HG02840 (cell line): ENCODE measurements at regions not wholly inside any gene's neighbourhood (a gene's known extent, or its start where the extent isn't known, plus 50 kb on each side); places are given as distances from the start of the nearest gene placed in this dataset.
"Not testable (repeated sequence)": the region's sequence is repeated elsewhere in the genome, so short reads cannot be mapped to it uniquely, and the experiment has no call there.

Source experiments
- ATAC-seq: cut with Tn5 transposase; IDR thresholded peaks from one replicate; pipeline ENCODE4 v1.9.1; 2021; ENCODE audit warnings: mild to moderate bottlenecking, moderate library complexity, moderate number of reproducible peaks; ENCODE audit not compliant: unreplicated experiment, low FRiP score

DNA sequence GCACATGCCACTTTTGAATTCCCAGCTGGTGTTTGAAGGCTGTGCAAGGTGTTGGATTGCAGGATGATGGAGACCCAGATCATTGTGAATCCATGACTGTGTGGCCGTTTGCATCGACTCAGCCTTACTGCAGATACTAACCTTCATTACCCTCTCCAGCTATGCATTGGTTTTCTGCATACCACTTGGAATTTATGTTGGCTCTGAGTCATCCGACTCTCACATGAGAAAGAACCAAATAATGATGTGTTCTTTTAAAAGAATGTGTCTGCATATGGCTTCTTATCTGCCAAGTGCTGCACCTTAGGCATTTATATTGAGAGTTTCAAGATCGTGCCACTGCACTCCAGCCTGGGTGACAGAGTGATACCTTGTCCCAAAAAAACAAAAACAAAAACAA lies 106.7 kb upstream of the PRKX start:
- no peak for ATAC-seq

DNA sequence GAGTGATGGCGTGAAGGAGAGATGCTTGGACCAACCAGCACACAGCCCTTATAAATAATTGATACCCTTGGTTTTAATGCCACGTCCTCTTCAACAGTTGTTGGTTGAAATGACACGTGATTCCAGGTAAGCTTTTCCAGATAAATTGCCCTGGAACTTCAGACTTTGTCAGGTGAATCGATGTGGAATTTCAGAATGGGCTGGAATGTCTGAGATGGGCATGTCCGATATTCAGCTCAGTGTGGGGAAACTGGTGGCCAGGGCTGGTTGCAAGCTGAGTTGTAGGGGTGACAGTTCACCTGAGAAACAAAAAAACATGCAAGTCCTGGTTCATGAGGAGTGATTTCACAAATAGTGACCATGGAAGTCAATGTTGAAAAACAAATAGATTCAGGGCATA lies 104.0 kb upstream of the PRKX start:
- not testable (repeated sequence) for ATAC-seq

DNA sequence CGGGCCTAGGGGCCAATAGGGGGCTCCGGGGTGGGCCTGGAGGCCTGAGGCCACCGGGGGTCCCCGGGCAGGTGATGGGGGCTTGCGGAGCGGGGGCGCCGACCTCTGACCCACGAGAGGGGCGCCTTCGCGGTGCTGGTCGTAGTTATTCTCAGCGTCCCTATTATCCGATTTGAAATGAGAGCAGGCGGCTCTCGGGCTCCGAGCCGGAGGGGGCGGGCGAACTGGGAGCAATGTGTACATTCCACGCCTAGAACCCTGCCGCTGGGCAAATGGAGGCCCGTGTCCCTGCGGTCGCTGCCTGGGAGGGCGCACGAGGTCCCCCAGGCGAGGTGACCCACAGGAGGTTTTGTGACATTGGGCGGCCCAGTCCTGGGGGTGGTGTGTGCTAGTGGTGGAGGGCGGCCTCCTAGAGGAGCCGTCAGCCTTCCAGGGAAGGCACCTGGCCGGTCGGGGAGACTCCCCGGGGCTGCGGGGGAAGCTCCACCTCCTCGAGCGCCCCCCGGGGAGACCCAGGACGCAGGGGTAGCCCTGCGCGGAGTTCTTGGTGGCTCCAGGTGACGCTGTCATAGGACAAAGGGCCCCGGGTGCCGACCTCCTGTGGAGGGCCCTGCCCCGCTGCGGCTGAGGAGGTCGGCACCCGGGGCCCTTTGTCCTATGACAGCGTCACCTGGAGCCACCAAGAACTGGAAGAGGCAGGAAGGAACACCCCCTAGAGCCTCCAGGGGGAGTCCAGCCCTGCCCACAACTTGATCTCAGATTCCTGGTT lies 102.6 kb upstream of the PRKX start:
- no peak for ATAC-seq

DNA sequence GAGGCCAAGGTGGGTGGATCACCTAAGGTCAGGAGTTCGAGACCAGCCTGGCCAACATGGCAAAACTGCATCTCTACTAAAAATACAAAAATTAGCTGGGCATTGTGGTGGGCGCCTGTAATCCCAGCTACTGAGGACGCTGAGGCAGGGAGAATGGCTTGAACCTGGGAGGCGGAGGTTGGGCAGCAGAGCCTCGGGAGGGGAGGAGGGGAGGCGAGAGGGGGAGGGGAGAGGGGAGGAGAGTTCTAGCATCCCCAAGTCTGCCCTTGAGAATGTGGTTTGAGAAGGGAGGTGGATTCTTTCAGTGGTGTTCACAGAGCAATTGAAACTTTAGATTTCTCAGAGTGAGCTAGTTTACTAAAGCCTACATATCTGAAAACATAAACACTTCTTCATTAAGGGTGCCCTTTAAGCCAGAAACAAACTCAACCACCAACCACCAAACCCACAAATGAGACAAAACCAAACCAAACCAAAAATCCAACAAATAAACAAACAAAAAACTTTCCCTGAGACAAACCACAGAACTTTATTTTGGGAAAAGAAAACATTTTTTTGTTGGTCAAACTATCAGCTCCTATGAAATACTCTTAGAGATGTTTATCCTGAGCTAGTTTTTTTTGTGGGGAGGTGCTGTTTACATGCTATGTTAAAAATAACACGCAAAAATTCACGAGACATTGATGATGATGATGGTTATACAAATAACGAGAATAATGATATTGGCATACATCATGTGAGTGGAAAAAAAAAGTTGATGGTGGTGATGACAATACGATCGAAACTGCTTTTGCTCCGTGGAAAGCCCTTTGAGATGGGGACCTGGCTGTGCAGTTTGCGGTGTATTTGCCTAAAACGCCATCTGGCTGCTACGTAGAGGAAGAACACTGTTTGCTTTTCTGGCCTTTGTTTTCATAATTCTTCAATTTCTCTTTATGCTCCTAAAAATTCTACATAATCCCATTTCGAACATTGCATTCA lies 98.2 kb upstream of the PRKX start:
- peak; percentile 13 for ATAC-seq

DNA sequence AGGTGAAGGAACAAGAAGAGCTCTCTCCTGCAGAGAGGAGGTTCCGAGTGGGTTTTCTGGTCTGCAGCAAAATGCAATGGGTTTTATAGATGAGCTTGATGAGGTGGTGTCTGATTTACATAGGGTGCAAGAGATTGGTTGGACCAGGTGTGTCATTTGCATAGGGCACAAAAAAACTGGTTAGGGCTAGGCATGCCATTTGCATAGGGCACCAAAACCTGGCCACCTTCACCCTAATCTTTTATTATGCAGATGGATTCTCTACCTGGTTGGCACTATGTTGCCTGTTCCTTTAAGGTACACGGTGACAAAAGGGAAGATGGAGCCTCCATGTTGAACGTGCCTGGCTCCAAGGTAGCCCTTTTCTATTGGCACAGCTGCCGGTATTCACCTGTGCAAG lies 94.5 kb upstream of the PRKX start:
- ATAC-seq: no peak

DNA sequence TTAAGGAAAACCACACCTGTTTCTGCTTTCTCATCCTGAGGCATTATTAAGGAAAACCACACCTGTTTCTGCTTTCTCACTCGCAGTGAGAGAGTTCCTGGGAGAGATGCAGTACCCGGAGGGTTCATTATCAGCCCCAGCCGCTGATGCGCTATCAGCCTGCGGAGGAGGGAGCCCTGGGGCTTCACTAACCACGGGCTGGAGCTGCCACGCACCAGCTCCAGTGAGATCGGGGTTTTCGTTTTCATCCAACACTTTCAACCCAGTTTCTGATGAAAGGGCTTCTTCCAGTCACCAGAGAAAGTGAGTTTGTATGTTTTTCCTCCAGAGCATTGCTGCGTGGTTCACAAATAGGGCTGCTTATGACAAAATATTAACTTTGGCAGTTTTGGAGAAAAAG lies 93.2 kb upstream of the PRKX start:
- ATAC-seq: no peak

DNA sequence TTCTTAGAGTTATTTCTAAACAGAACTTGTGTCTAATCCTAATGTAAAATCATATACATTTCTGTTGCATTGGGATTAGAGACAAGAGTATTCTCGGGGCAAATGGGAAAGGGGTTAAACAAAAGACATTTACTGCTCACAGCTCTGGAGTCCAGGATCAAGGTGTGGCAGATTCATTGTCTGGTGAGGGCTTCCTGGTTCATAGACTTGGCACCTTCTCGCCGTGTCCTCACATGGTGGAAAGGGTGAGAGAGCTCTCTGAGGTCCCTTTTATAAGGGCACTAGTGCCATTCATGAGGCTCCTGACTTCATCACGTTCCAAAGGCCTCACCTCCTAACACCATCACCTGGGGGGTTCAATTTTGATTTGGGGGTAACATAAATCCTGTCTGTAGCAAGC lies 90.3 kb upstream of the PRKX start:
- no peak for ATAC-seq

DNA sequence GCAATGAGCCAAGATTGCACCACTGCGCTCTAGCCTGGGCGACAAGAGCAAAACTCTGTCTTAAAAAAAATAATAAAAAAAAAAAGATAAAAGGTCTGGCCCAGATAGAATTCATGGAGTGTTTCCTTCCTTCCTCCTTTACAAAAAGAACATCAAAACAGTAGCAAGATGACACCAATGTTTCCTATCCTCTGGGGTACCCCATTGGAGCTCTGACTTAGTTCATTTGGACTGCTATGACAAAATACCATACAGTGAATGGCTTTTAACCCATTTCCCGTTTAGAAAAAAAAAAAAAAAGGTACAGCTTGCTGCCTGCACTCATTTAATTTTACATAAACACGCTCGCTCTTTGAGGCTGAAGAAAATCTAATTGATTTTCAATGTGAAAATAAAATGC lies 89.9 kb upstream of the PRKX start:
- ATAC-seq: no peak

DNA sequence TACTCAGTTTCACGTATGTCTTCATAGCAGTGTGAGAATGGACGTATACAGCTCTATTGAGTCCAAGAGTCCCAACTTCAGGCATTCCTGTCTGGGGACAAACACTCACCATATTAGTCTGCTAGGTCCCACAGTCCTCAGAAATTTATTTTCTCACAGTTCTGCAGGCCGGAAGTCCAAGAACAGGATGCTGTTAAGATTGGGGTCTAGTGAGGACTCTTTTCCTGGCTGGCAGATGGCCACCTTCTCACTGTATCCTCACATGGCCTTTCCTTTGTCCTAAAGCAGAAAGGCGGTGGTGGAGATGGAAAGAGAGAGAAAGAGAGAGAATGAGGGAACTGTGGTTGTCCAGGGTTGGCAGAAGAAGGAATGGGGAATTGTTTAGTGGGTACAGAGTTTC lies 82.0 kb upstream of the PRKX start:
- not testable (repeated sequence) for ATAC-seq

DNA sequence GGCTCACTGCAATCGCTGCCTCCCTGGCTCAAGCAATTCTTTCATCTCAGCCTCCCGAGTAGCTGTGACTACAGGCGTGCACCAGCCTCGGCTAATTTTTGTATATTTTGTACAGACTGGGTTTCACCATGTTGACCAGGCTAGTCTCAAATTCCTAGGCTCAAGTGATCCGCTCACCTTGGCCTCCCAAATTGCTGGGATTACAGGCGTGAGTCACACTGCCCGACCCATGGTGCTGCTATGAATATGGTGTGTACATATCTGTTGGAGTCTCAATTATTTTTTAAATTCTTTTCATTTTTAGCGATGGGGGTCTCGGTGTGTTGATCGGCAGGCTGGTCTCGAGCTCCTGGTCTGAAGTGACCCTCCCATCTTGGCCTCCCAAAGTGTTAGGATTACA lies 78.0 kb upstream of the PRKX start:
- no peak for ATAC-seq

DNA sequence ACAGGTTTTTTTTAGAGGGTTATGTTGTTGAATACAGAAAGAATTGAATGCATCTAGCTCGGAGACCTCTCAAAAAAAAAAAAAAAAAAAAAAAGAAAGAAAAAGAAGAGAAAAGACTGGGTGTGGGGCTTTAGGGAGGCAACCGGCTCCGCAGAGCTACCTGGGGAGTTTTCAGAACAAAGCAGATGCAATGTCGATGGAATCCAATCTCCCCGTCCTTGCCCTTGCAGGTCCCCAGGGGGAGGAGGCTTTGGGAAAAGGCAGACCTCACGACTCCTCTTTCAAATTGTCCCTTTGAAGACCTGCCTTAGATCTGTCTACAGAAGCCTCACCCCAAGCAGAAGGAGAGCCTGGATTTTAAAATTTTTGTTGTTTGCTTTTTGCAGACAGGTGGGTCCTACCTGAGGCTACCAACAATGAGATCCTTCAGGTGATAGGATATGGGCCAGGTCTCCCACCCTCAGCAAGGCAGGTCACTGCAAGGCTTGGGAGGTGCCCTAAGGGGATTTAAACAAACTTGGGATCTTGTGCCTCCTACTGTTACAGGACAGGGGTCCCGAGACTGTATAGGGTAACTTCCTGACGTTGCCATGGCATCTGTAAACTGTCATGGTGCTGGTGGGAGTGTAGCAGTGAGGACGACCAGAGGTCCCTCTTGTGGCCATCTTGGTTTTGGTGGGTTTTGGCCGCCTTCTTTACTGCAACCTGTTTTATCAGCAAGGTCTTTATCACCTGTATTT lies 75.2 kb upstream of the PRKX start:
- no peak for ATAC-seq

DNA sequence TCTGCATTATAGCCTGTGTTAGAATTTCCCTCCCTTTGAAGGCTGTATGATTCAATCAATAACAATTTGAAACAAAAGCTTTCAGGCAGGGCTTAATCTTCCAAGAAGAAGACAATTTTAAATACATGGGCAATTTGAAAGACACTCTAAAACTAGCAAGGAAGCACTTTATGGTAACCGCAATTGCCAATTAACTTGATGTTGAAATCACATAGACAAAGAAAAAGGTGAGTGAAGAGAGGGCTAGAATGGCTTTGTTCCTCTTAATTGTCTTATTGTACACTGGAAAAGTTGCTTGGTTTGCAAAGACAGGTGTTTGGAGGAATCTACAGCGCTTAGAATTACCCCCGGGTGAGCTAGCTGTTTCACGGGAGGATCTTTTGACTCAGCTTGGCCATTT lies 74.4 kb upstream of the PRKX start:
- no peak for ATAC-seq

DNA sequence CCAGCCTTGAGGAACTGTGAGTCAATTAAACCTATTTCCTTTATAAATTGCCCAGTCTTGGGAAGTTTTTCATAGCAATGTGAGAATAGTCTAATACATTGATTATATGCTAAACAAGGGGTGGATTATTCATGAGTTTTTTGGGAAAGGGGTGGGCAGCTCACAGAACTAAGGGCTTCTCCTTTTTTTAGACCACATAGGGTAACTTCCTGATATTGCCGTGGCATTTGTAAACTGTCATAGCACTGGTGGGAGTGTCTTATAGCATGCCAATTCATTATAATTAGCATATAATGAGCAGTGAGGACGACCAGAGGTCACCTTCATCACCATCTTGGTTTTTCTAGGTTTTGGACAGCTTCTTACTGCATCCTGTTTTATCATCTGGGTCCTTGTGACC lies 72.4 kb upstream of the PRKX start:
- not testable (repeated sequence) for ATAC-seq

DNA sequence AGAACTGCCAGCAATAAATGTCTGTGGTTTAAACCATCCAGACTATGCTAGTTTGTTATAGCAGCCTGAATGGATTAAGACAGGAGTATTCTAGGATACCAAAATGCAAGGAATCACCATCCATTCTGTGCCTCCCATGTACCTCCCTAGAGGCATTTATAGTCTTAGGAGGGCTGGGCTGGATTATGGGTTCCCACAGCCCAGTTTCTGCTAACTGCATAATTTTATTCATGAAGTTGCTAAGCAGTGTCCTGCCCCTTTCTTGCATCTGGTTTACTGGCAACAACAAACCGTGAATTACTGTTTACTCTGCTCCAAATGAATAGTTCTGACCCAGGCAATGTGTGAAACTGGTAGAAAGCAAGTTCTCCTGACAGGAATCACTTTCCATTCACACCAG lies 67.1 kb upstream of the PRKX start:
- no peak for ATAC-seq

DNA sequence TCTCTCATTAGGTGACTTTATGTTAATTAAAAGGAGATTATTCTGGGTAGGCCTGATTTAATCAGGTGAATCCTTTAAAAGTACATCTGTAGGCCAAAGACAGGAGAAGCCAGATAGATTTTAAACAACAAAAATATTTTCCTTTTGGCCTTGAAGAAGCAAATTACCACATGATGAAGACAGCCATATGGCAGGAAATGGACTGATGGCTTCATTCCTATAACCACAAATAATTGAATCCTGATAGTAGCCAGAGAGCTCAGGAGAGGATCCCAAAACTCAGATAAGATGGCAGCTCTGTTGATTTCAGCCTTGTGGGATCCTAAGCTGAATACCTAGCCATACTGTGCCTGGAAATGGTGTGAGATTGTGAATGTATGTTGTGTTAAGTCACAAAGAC lies 66.1 kb upstream of the PRKX start:
- no peak for ATAC-seq

DNA sequence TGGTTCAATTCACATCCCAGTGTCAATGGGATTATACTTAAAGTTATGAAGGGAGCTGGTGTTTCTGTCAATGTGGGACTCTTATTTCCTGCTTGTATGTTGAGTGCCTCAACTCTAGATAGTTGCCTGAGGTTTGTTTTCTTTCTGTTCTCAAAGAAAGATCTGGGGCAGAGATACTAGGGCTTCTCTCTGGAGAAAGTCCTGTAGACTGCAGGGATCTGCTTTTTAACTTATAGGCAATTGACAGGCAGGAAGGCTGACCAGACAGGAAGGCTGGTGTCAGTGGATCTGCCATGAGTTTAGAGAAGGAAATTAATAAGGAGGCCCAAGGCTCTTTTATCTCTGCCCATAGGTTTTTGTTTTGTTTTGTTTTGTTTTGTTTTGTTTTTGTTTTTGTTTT lies 64.0 kb upstream of the PRKX start:
- no peak for ATAC-seq

DNA sequence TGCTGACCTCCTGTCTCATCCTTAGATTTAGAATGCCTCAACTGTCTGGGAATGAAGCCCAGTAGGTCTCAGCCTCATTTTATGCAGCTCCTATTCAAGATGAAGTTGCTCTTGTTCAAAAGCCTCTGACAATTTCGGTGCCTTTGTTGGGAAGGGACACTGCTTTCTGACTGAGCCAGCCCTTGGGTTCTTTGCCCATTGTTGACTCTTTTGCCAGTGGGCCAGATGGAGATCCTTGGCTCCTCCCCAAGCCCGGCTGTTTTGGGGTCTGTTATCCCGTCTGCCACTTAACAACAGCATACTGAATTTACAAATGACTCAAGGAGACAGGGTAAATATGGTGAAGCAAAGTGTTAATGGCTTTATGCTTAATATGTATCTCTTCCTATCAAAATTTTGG lies 58.3 kb upstream of the PRKX start:
- ATAC-seq: no peak

DNA sequence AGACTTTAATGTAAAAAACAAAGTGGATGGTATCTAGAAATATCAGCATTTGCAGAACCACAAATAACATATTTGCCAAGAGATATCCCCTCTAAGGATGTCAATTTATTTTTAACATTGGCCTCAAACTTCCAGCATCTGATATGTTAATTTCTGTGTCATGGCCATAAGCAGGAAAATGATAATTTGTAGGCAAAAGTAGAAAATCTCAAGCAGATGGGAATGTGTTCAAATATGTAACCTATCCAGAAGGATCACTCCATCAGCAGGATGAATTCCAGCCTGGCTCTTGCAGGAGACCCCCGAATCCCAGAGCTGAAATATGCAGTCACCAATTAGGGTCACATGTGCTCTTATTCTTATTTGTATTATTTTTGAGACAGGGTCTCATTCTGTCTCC lies 55.4 kb upstream of the PRKX start:
- no peak for ATAC-seq
